CD4-positive, alpha-beta T cell treated with Interleukin-12 subunit alpha and Interleukin-12 subunit beta, for 1 hour (primary cell): ENCODE measurements at regions not wholly inside any gene's neighbourhood (a gene's known extent, or its start where the extent isn't known, plus 50 kb on each side); places are given as distances from the start of the nearest gene placed in this dataset.
"Not testable (repeated sequence)": the region's sequence is repeated elsewhere in the genome, so short reads cannot be mapped to it uniquely, and the experiment has no call there.

Source experiments
- DNase-seq: peaks from one replicate; pipeline ENCODE4 v3.0.0-alpha.2; 2020

DNA sequence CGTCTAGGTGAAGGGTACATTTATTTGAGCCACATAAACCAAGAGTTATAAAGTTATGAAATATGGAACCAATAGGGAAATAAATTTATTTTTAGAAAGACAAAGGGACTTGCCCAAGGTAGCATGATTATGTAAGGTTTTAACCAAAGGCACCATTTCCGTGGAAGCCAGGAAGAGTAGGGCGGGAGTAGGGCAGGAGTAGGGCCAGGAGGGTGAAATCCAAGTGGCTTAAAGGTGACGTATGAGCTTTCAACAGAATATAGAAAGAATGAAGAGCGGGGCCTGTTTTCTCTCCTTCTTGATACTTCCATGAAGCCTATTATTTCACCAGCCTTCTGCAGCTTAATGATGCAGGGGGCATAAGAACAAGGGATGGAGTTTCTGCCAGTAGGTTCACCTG is 91.7 kb upstream of the PNPLA4 start:
- no peak for DNase-seq

DNA sequence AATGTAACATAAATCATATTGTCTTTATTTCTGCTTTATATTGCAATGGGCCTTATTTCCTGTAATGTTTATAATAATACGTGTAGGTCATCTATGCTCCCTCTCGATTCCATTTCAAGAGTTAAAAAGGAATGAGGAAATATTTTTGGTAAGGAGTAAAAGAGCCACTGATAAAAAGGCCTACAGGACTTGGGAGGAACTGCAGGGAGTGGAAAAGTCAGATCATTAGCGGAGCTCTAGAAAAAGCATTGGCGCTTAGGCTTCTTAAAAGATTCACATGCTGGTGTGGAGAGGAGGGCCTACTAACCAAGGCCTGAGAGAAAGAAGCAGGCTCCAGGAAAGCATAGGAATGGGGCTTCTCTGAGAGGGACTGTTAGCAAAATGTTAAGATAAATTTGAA is 82.9 kb upstream of the PNPLA4 start:
- DNase-seq, result no peak

DNA sequence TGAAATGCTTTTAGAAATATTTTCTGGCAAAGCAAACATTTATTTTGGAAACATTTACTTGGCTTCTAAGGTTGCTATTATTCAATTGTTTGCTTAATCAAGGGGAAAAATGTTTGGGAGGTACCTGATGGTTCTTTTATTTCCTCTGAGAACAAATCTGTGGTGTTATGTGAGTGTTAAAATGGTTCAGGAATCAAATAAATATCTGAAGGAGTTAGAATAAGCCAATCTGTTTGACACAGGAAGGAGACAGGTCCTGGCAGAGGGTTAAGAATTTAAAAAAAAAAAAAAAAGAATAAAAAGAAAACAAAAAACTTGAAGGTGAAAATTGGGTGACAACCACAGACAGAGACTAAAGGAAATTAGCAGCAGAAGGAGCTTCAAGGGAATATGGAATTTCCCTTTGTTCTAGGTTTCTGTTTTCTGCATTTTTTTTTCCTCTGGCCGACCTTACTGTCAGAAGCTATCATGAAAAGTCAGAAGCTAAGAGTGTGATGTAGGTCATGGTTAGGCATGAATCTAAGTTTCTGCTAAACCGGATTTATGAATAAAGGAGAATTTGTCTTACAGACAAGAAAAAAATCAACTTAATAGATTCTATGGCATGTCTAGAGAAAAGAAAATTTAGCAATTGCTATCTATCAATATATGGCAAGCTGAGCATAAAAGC is 78.6 kb upstream of the PNPLA4 start:
- DNase-seq, result no peak

DNA sequence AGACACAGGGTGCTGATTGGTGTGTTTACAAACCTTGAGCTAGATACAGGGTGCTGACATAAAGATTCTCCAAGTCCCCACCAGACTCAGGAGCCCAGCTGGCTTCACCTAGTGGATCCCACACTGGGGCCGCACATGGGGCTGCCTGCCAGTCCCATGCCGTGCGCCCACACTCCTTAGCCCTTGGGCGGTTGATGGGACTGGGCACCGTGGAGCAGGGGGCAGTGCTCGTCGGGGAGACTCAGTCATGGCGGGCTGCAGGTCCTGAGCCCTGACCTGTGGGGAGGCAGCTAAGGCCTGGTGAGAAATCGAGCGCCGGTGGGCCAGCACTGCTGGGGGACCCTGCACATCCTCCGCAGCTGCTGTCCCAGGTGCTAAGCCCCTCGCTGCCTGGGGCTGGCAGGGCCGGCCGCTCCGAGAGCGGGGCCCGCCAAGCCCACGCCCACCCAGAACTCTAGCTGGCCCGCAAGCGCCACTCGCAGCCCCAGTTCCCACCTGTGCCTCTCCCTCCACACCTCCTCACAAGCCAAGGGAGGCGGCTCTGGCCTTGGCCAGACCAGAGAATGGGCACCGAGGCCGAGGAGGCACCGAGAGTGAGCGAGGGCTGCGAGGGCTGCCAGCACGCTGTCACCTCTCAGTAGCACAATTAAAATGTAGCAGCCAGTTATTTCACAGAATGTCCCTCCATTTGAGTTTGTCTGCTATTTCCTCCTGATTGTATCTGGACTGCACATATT is 76.1 kb upstream of the PNPLA4 start:
- no peak for DNase-seq

DNA sequence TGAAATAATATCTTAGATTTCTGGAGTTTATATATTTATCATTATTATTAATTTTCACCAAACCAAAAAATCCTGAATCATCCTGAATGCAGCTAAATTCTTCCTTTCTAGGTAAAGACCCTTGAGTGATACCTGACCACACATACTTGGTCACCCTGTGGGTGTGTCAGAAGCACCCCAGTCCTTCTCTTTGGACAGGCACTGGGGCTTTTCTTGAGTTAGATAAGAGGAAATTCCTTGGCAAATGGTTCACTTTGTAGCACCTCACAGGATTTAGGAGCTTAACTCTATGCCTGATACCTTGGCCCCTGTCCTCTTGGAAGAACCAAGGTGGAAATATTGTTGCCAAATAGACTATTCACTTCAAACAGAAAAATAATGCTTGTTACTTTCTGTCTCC is 69.6 kb upstream of the PNPLA4 start:
- DNase-seq, result no peak

DNA sequence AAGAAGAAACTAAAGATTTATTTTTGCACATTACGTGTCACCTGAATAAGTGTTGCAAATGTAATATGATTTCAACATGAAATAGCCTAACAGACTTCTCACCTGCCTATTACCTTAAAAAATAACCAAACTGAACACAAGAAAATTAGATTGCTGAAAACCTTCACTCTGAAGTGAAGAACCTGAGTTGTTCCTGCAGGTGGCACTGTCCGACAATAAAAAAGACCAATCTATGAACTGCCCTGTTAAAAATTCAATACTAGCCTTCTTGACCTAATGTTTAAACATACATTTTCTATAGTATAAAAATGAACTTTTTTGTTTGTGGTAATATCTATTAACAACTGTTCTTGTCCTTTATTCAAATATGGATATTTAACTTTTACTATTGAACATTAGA is 69.2 kb upstream of the PNPLA4 start:
- peak; percentile 42 for DNase-seq

DNA sequence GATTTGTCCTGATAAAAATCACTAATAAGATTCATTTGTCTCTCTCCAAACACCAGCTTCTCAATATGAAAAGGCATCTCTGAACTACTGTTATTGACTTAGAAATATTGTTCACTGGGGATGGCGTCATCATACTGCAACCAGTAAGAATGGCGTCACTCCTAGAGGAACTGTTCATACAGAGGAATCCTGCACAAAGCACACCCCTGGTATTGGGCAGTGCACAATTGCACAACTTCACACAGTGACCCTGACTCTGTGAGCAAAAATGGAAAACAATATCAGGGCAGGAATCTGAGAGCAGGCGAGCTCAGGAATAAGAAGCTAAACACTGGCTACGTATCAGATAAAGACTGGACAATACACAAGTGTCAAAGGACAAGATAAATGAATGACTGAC is 66.7 kb upstream of the PNPLA4 start:
- no peak for DNase-seq

DNA sequence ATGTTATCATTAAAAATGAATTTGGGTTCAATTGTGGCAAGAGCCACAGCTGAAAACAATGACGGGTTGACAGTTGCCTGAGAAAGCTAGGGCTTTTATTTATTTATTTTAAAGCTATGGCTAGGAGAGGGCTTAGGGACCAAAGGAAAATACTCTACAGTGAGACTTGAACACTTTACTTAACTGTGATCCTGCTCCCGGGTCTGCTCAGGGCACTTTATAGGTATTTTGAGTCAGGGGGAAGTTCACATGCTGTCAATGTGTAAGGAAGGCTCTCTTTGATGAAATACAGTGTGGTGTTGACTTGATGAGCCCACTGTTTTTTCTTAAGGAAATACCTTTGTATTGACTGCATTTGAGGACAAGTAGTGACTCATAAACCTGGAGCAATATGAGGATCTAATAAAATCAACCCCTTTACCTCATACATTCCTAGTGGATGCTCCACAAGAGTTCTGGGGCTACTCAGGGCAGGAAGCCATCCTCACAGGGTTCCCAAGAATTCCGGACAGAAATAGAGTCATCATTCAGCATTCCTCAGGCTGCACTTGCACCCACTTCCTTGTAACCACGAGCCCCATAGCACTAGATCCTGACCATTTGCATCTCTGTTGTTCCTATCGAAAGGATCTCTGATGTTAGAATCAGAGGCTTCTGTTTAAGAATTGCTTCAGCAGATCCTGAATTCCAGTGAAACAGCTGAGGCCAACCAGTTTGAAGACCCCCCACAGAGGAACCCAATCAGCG is 61.0 kb upstream of the PNPLA4 start:
- not testable (repeated sequence) for DNase-seq

DNA sequence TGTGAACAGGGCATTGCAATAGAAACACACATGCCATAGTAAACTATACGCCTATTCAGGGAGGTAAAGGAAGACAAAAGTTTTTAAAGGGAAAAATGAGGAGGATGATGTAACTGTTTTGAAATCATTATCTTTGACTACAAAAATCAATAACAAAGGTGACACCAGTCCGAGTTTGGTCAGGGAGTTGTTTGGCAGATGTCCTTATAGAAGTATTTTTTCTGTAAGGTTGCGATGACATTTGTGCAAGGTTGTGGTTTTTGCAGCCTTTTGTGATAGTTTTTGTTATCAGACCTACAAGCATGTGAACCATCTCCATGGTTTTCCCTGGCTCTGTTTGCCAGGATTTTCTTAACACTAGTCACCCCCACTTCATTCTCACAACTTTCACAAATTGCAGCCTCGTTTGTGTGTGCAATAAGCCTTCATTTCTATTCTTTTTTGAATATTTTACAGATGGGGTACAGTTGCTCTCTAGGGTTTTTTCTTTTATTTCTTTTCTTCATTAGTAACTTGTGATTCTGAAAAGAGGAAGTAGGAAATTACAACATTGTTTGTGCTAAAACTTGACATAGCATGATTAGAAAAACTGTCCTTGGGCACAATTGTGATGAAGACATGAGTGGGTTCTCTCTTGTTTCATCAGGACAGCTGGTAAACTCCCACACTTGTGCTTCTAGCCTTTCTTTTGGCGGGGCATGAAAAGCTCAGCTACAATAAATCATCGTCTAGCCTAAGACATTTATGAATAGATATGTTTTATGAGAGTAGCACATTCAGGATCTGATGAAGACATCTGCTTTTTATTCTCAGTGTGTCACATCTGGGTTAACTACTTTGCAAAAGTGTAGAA is 60.2 kb upstream of the PNPLA4 start:
- DNase-seq, result no peak

DNA sequence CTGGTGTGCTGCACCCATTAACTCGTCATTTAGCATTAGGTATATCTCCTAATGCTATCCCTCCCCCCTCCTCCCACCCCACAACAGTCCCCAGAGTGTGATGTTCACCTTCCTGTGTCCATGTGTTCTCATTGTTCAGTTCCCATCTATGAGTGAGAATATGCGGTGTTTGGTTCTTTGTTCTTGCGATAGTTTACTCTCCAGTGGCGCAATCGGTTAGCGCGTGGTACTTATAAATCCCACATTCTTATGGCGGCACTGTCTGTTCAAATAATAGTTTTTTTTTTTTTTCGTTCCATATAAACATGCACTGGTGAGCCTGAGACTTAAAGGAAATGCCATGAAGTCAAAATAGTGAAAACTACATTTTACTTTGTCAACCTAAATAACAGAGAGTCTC is 59.5 kb upstream of the PNPLA4 start:
- not testable (repeated sequence) for DNase-seq

DNA sequence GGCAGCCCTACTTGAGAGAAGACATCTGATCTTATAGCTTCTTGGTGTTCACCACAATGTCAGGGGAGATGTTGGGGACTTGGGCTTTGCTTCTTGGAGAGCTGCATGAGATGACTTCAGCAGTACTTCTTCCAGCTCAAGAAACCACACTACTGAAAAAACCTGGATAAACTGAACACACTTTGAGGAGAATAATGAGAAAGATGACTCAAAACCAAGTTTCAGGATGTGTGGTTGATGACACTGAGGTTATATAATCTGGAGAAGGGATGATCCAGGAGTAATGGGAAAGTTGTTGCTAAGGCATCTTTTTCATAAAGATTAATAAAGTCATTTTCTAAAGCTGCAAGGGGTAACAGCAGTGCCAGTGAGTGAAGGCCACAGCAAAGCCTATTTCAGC is 58.4 kb upstream of the PNPLA4 start:
- DNase-seq, result no peak

DNA sequence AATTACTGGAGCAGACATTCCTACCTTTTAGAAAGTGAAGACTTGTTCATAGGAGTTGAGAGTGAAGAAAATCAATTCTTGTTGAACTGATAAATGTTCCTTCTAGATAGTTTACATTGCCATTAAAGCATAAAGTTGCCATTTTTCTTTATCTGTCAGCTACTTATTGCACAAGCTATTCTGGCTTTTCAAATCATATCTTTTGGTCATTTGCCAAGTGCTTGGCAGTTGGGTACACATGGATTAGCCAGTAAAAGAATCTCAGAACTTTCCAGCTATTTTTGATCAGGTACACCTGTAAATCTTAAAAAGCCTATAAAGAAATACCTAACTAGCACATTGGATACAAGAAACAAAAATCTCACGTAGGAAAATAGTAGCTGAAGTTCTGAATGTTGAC is 56.4 kb upstream of the PNPLA4 start:
- DNase-seq, result no peak
